B cell (primary cell): ENCODE measurements at regions not wholly inside any gene's neighbourhood (a gene's known extent, or its start where the extent isn't known, plus 50 kb on each side); places are given as distances from the start of the nearest gene placed in this dataset.

Experiments
- ATAC-seq: fragments of 200-7000 bp; cut with Tn5 transposase; one replicate; pipeline ENCODE4 v1.10.0; 2021; ENCODE audit warnings: low read depth, mild to moderate bottlenecking, moderate number of reproducible peaks, moderate library complexity
- CTCF ChIA-PET: fragments of 350-600 bp; sonication (Branson Sonifier 250); formaldehyde crosslinking; loops from one replicate; lab custom pipeline; 2021; ENCODE audit warnings: antibody characterized with exemption, inconsistent platforms; lab: Charles Lee
- POLR2A ChIA-PET: fragments of 350-600 bp; sonication (Branson Sonifier 250); formaldehyde crosslinking; loops from one replicate; lab custom pipeline; 2021; ENCODE audit warnings: antibody characterized with exemption; lab: Charles Lee
- DNase-seq: peaks from one replicate; pipeline ENCODE4 v3.0.0; 2013
- H2AFZ ChIP-seq: 2 replicates; pipeline ENCODE4 v1.6.1; 2012; ENCODE audit warnings: mild to moderate bottlenecking, low read depth, low read length; ENCODE audit not compliant: insufficient read depth, poor library complexity, severe bottlenecking
- H3K27ac ChIP-seq, 2 donors: 1 replicate in 1 of 2; 2 replicates in 1 of 2; pipeline ENCODE4 v1.5.1; 2012 to 2013; ENCODE audit warnings: low read length in 2 of 2, mild to moderate bottlenecking in 2 of 2, moderate library complexity in 1 of 2
- H3K27me3 ChIP-seq, 4 experiments: fragments of 200-600 bp in 1 of 4; sonication (generic) in 1 of 4; replicated peaks in 1 of 4; 1 replicate in 2 of 4; 2 replicates in 2 of 4; pipeline versions ENCODE4 v1.6.1 to v1.7.0; 2013 to 2016; ENCODE audit warnings: low read length in 3 of 4, mild to moderate bottlenecking in 2 of 4, mixed read lengths in 1 of 4, moderate library complexity in 1 of 4; ENCODE audit not compliant: insufficient read depth in 4 of 4, control insufficient read depth in 3 of 4; ENCODE audit errors: control extremely low read depth in 1 of 4
- H3K36me3 ChIP-seq, 2 experiments: replicated peaks in 1 of 2; 1 replicate in 1 of 2; 2 replicates in 1 of 2; pipeline versions ENCODE4 v1.6.1 to v1.7.1; 2013; ENCODE audit warnings: low read length in 1 of 2; ENCODE audit not compliant: insufficient read depth in 2 of 2, control insufficient read depth in 1 of 2; ENCODE audit errors: control extremely low read depth in 1 of 2, extremely low read depth in 1 of 2
- H3K4me1 ChIP-seq, 2 donors: fragments of 200-600 bp in 1 of 2; sonication (generic) in 1 of 2; 1 replicate in 1 of 2; 2 replicates in 1 of 2; pipeline versions ENCODE4 v1.5.1 to v1.6.1; 2013 to 2017; ENCODE audit warnings: low read length in 2 of 2; ENCODE audit not compliant: control insufficient read depth in 2 of 2, insufficient read depth in 2 of 2
- H3K4me2 ChIP-seq: replicated peaks from 2 replicates; pipeline ENCODE3; 2012; ENCODE audit warnings: mild to moderate bottlenecking, low read depth, low read length; ENCODE audit not compliant: poor library complexity, severe bottlenecking
- H3K4me3 ChIP-seq, 5 experiments: fragments of 200-600 bp in 1 of 5; sonication (generic) in 1 of 5; 1 replicate in 3 of 5; 2 replicates in 2 of 5; pipeline versions ENCODE4 v1.5.1 to v1.7.0; 2011 to 2016; ENCODE audit warnings: low read length in 4 of 5, mild to moderate bottlenecking in 4 of 5, low read depth in 2 of 5, control low read depth in 1 of 5, moderate library complexity in 1 of 5; ENCODE audit not compliant: insufficient read depth in 1 of 5; ENCODE audit errors: control extremely low read depth in 1 of 5, extremely low read depth in 1 of 5
- H3K79me2 ChIP-seq: fragments of 200-600 bp; sonication (generic); one replicate; pipeline ENCODE4 v1.6.0; 2016; ENCODE audit warnings: low read length; ENCODE audit not compliant: control insufficient read depth, insufficient read depth
- H3K9ac ChIP-seq: fragments of 200-600 bp; sonication (generic); 2 replicates; pipeline ENCODE4 v1.6.1; 2017; ENCODE audit warnings: mild to moderate bottlenecking, low read length, moderate library complexity
- H3K9me3 ChIP-seq, 3 donors: one replicate each; pipeline versions ENCODE4 v1.6.1 to v1.7.1; 2013; ENCODE audit warnings: low read length in 2 of 3; ENCODE audit not compliant: control insufficient read depth in 2 of 3, insufficient read depth in 1 of 3; ENCODE audit errors: control extremely low read depth in 1 of 3
- H4K20me1 ChIP-seq: 2 replicates; pipeline ENCODE4 v1.6.0; 2012; ENCODE audit warnings: mild to moderate bottlenecking, low read length; ENCODE audit not compliant: insufficient read depth, control insufficient read depth, poor library complexity, severe bottlenecking
- H3K27ac Mint-ChIP-seq: one replicate; pipeline ENCODE4 v1.8.0; 2021; ENCODE audit warnings: mixed read lengths
- H3K27me3 Mint-ChIP-seq: one replicate; pipeline ENCODE4 v1.8.0; 2021; ENCODE audit warnings: mixed read lengths
- H3K4me1 Mint-ChIP-seq: one replicate; pipeline ENCODE4 v1.8.0; 2021; ENCODE audit warnings: mixed read lengths
- H3K4me3 Mint-ChIP-seq: one replicate; pipeline ENCODE4 v1.8.0; 2021; ENCODE audit warnings: mixed read lengths
- H3K9me3 Mint-ChIP-seq: one replicate; pipeline ENCODE4 v1.8.0; 2022; ENCODE audit warnings: mixed read lengths; ENCODE audit not compliant: insufficient read depth
- CTCF ChIP-seq: fragments of 200-600 bp; IDR thresholded peaks from one replicate; pipeline ENCODE4 v1.8.0; 2022; ENCODE audit warnings: antibody characterized with exemption, mild to moderate bottlenecking
- EZH2 ChIP-seq: IDR thresholded peaks from 2 replicates; pipeline ENCODE4 v1.6.1; 2012; ENCODE audit warnings: borderline replicate concordance, low read depth, mild to moderate bottlenecking, moderate library complexity, low read length; ENCODE audit not compliant: insufficient read depth, poor library complexity, severe bottlenecking
- WGBS: methylation state at CpG from one replicate; pipeline ENCODE4 v1.1.5; 2013; ENCODE audit warnings: missing lambda C conversion rate; ENCODE audit not compliant: insufficient coverage; 5-methylcytosine and 5-hydroxymethylcytosine counted together
- intact Hi-C: fragments of 100-400 bp; cut with micrococcal nuclease; formaldehyde crosslinking; loops from one replicate; pipeline ENCODE4 v1.10.0; 2022

GRCh38 chr12:25701290-25701689 is 148.2 kb upstream of the LMNTD1 start:
- no peak overlapping the region for H3K27ac Mint-ChIP-seq
- no peak overlapping the region for H3K4me3 ChIP-seq
- H3K4me1 Mint-ChIP-seq: no peaks in the 10 kb centered on the region
- H3K4me3 Mint-ChIP-seq: no peak overlapping the region
- peaks cover 8% of the 10 kb centered on the region for H3K27me3 Mint-ChIP-seq
- peaks cover 0 to 5% (median 0%) of the 10 kb centered on the region in 4 experiments for H3K27me3 ChIP-seq
- TF ChIP-seq CTCF (no peak), EZH2 (no peak)
- ChIA-PET POLR2A (no interaction called here), CTCF (no interaction called here)
- H3K4me2 ChIP-seq: no peak overlapping the region
- no peaks in the 10 kb centered on the region for H3K4me1 ChIP-seq
- no peaks in the 10 kb centered on the region for H3K9me3 Mint-ChIP-seq
- no peaks in the 10 kb centered on the region for H4K20me1 ChIP-seq
- 98% methylated on average over 4 of the region's 4 CpGs for WGBS
- no peaks in the 10 kb centered on the region for H3K36me3 ChIP-seq
- H3K79me2 ChIP-seq: no peaks in the 10 kb centered on the region
- intact Hi-C loops: no loop called here
- ATAC-seq (no peak), DNase-seq (no peak)
- peaks cover 0 to 1% (median 0%) of the 10 kb centered on the region in 3 donors for H3K9me3 ChIP-seq
- H3K27ac ChIP-seq: no peak overlapping the region
- H2AFZ ChIP-seq: no peak overlapping the region
- H3K9ac ChIP-seq: no peak overlapping the region

- WGBS: no CpG with 5 or more reads among the region's 3 CpGs
- H3K4me1 Mint-ChIP-seq: no peaks in the 10 kb centered on the region
- no peaks in the 10 kb centered on the region for H3K9me3 Mint-ChIP-seq
Observed at GRCh38 chr12:25702553-25702952, 149.5 kb upstream of the LMNTD1 start.

More at GRCh38 chr12:25702553-25702952, 149.5 kb upstream of the LMNTD1 start:
- ChIA-PET CTCF (no interaction called here), POLR2A (no interaction called here)
- Mint-ChIP-seq H3K4me3 (no peak overlapping the region), H3K27ac (no peak overlapping the region), H3K27me3 (peaks cover 5% of the 10 kb centered on the region)
- peaks cover 0 to 6% (median 0%) of the 10 kb centered on the region in 3 donors for H3K9me3 ChIP-seq
- H4K20me1 ChIP-seq: no peaks in the 10 kb centered on the region
- intact Hi-C loops: no loop called here
- no peak for TF ChIP-seq EZH2
- no peak for TF ChIP-seq CTCF
- DNase-seq: no peak
- H3K4me2 ChIP-seq: no peak overlapping the region
- H3K79me2 ChIP-seq: no peaks in the 10 kb centered on the region
- H3K36me3 ChIP-seq: no peaks in the 10 kb centered on the region
- H2AFZ ChIP-seq: no peak overlapping the region
- no peak overlapping the region for H3K4me3 ChIP-seq
- H3K4me1 ChIP-seq: no peaks in the 10 kb centered on the region
- H3K27me3 ChIP-seq: peaks cover 0 to 5% (median 0%) of the 10 kb centered on the region in 4 experiments
- H3K9ac ChIP-seq: no peak overlapping the region
- ATAC-seq: no peak
- H3K27ac ChIP-seq: no peak overlapping the region
